ENCODE measurements at regions not wholly inside any gene's neighbourhood (a gene's known extent, or its start where the extent isn't known, plus 50 kb on each side); places are given as distances from the start of the nearest gene placed in this dataset.
"Not testable (repeated sequence)": the region's sequence is repeated elsewhere in the genome, so short reads cannot be mapped to it uniquely, and the experiment has no call there.

- H3K9me3 ChIP-seq (ENCODE audit: control insufficient read depth in 2 of 2, low read length in 2 of 2), result no peaks in the 10 kb centered on the region
- no peak overlapping the region for H3K9ac ChIP-seq (ENCODE audit: low read depth in 1 of 2, low read length in 2 of 2)
- H3K36me3 ChIP-seq (ENCODE audit: control insufficient read depth in 2 of 2, insufficient read depth in 2 of 2, low read length in 2 of 2), result no peaks in the 10 kb centered on the region
- no peak overlapping the region for H3K27ac ChIP-seq (ENCODE audit: low read depth in 2 of 2, low read length in 2 of 2)
- no peaks in the 10 kb centered on the region for H3K27me3 ChIP-seq (ENCODE audit: control insufficient read depth in 2 of 2, insufficient read depth in 2 of 2, low read length in 2 of 2)
- no peak overlapping the region for H3K4me3 ChIP-seq (ENCODE audit: low read length in 2 of 2)
- H3K4me1 ChIP-seq (ENCODE audit: control insufficient read depth in 2 of 2, insufficient read depth in 2 of 2, low read length in 2 of 2), result no peaks in the 10 kb centered on the region
Observed at GRCh38 chr5:91491229-91491628, 108.1 kb upstream of the ARRDC3 start.

- no peak overlapping the region for H3K27ac ChIP-seq (ENCODE audit: low read depth in 2 of 2, low read length in 2 of 2)
- no peaks in the 10 kb centered on the region for H3K9me3 ChIP-seq (ENCODE audit: control insufficient read depth in 2 of 2, low read length in 2 of 2)
- no peaks in the 10 kb centered on the region for H3K4me1 ChIP-seq (ENCODE audit: control insufficient read depth in 2 of 2, insufficient read depth in 2 of 2, low read length in 2 of 2)
- H3K27me3 ChIP-seq (ENCODE audit: control insufficient read depth in 2 of 2, insufficient read depth in 2 of 2, low read length in 2 of 2), result no peaks in the 10 kb centered on the region
- no peaks in the 10 kb centered on the region for H3K36me3 ChIP-seq (ENCODE audit: control insufficient read depth in 2 of 2, insufficient read depth in 2 of 2, low read length in 2 of 2)
- H3K4me3 ChIP-seq (ENCODE audit: low read length in 2 of 2), result no peak overlapping the region
- H3K9ac ChIP-seq (ENCODE audit: low read depth in 1 of 2, low read length in 2 of 2), result no peak overlapping the region
Observed at GRCh38 chr5:91490316-91490715, 107.2 kb upstream of the ARRDC3 start.

- H3K4me3 ChIP-seq (ENCODE audit: low read length in 2 of 2), result no peak overlapping the region
- H3K27me3 ChIP-seq (ENCODE audit: control insufficient read depth in 2 of 2, insufficient read depth in 2 of 2, low read length in 2 of 2), result no peaks in the 10 kb centered on the region
- H3K4me1 ChIP-seq (ENCODE audit: control insufficient read depth in 2 of 2, insufficient read depth in 2 of 2, low read length in 2 of 2), result no peaks in the 10 kb centered on the region
- no peak overlapping the region for H3K27ac ChIP-seq (ENCODE audit: low read depth in 2 of 2, low read length in 2 of 2)
- no peak overlapping the region for H3K9ac ChIP-seq (ENCODE audit: low read depth in 1 of 2, low read length in 2 of 2)
- no peaks in the 10 kb centered on the region for H3K9me3 ChIP-seq (ENCODE audit: control insufficient read depth in 2 of 2, low read length in 2 of 2)
- no peaks in the 10 kb centered on the region for H3K36me3 ChIP-seq (ENCODE audit: control insufficient read depth in 2 of 2, insufficient read depth in 2 of 2, low read length in 2 of 2)
Observed at GRCh38 chr5:91487420-91487819, 104.3 kb upstream of the ARRDC3 start.

- Histone ChIP-seq H3K9me3 (ENCODE audit: control insufficient read depth in 2 of 2, low read length in 2 of 2) (no peaks in the 10 kb centered on the region), H3K27me3 (ENCODE audit: control insufficient read depth in 2 of 2, insufficient read depth in 2 of 2, low read length in 2 of 2) (no peaks in the 10 kb centered on the region), H3K4me1 (ENCODE audit: control insufficient read depth in 2 of 2, insufficient read depth in 2 of 2, low read length in 2 of 2) (no peaks in the 10 kb centered on the region), H3K36me3 (ENCODE audit: control insufficient read depth in 2 of 2, insufficient read depth in 2 of 2, low read length in 2 of 2) (no peaks in the 10 kb centered on the region), H3K9ac (ENCODE audit: low read depth in 1 of 2, low read length in 2 of 2) (no peak overlapping the region), H3K4me3 (ENCODE audit: low read length in 2 of 2) (no peak overlapping the region), H3K27ac (ENCODE audit: low read depth in 2 of 2, low read length in 2 of 2) (no peak overlapping the region)
Observed at GRCh38 chr5:91486638-91487037, 103.5 kb upstream of the ARRDC3 start.

GRCh38 chr5:91484662-91485061 is 101.5 kb upstream of the ARRDC3 start:
- Histone ChIP-seq H3K4me1 (ENCODE audit: control insufficient read depth in 2 of 2, insufficient read depth in 2 of 2, low read length in 2 of 2) (no peaks in the 10 kb centered on the region), H3K27me3 (ENCODE audit: control insufficient read depth in 2 of 2, insufficient read depth in 2 of 2, low read length in 2 of 2) (no peaks in the 10 kb centered on the region), H3K4me3 (ENCODE audit: low read length in 2 of 2) (no peak overlapping the region), H3K9ac (ENCODE audit: low read depth in 1 of 2, low read length in 2 of 2) (no peak overlapping the region), H3K27ac (ENCODE audit: low read depth in 2 of 2, low read length in 2 of 2) (no peak overlapping the region), H3K9me3 (ENCODE audit: control insufficient read depth in 2 of 2, low read length in 2 of 2) (no peaks in the 10 kb centered on the region), H3K36me3 (ENCODE audit: control insufficient read depth in 2 of 2, insufficient read depth in 2 of 2, low read length in 2 of 2) (no peaks in the 10 kb centered on the region)

- not testable (repeated sequence) for H3K27ac ChIP-seq (ENCODE audit: low read depth in 2 of 2, low read length in 2 of 2); H3K4me1 ChIP-seq (ENCODE audit: control insufficient read depth in 2 of 2, insufficient read depth in 2 of 2, low read length in 2 of 2); H3K4me3 ChIP-seq (ENCODE audit: low read length in 2 of 2); H3K27me3 ChIP-seq (ENCODE audit: control insufficient read depth in 2 of 2, insufficient read depth in 2 of 2, low read length in 2 of 2); H3K36me3 ChIP-seq (ENCODE audit: control insufficient read depth in 2 of 2, insufficient read depth in 2 of 2, low read length in 2 of 2); H3K9ac ChIP-seq (ENCODE audit: low read depth in 1 of 2, low read length in 2 of 2); H3K9me3 ChIP-seq (ENCODE audit: control insufficient read depth in 2 of 2, low read length in 2 of 2)
Observed at GRCh38 chr5:91479376-91479775, 96.3 kb upstream of the ARRDC3 start.

GRCh38 chr5:91478096-91478495 is 95.0 kb upstream of the ARRDC3 start:
- H3K27me3 ChIP-seq (ENCODE audit: control insufficient read depth in 2 of 2, insufficient read depth in 2 of 2, low read length in 2 of 2), result no peaks in the 10 kb centered on the region
- H3K36me3 ChIP-seq (ENCODE audit: control insufficient read depth in 2 of 2, insufficient read depth in 2 of 2, low read length in 2 of 2), result no peaks in the 10 kb centered on the region
- no peaks in the 10 kb centered on the region for H3K4me1 ChIP-seq (ENCODE audit: control insufficient read depth in 2 of 2, insufficient read depth in 2 of 2, low read length in 2 of 2)
- H3K9ac ChIP-seq (ENCODE audit: low read depth in 1 of 2, low read length in 2 of 2), result no peak overlapping the region
- no peak overlapping the region for H3K4me3 ChIP-seq (ENCODE audit: low read length in 2 of 2)
- no peak overlapping the region for H3K27ac ChIP-seq (ENCODE audit: low read depth in 2 of 2, low read length in 2 of 2)
- H3K9me3 ChIP-seq (ENCODE audit: control insufficient read depth in 2 of 2, low read length in 2 of 2), result no peaks in the 10 kb centered on the region

- H3K36me3 ChIP-seq (ENCODE audit: control insufficient read depth in 2 of 2, insufficient read depth in 2 of 2, low read length in 2 of 2), result no peaks in the 10 kb centered on the region
- H3K4me3 ChIP-seq (ENCODE audit: low read length in 2 of 2), result no peak overlapping the region
- no peaks in the 10 kb centered on the region for H3K9me3 ChIP-seq (ENCODE audit: control insufficient read depth in 2 of 2, low read length in 2 of 2)
- H3K4me1 ChIP-seq (ENCODE audit: control insufficient read depth in 2 of 2, insufficient read depth in 2 of 2, low read length in 2 of 2), result no peaks in the 10 kb centered on the region
- no peak overlapping the region for H3K9ac ChIP-seq (ENCODE audit: low read depth in 1 of 2, low read length in 2 of 2)
- H3K27me3 ChIP-seq (ENCODE audit: control insufficient read depth in 2 of 2, insufficient read depth in 2 of 2, low read length in 2 of 2), result no peaks in the 10 kb centered on the region
- H3K27ac ChIP-seq (ENCODE audit: low read depth in 2 of 2, low read length in 2 of 2), result no peak overlapping the region
Observed at GRCh38 chr5:91477408-91477807, 94.3 kb upstream of the ARRDC3 start.

- Histone ChIP-seq H3K9ac (ENCODE audit: low read depth in 1 of 2, low read length in 2 of 2) (no peak overlapping the region), H3K4me1 (ENCODE audit: control insufficient read depth in 2 of 2, insufficient read depth in 2 of 2, low read length in 2 of 2) (no peaks in the 10 kb centered on the region), H3K27ac (ENCODE audit: low read depth in 2 of 2, low read length in 2 of 2) (no peak overlapping the region), H3K4me3 (ENCODE audit: low read length in 2 of 2) (no peak overlapping the region), H3K9me3 (ENCODE audit: control insufficient read depth in 2 of 2, low read length in 2 of 2) (no peaks in the 10 kb centered on the region), H3K36me3 (ENCODE audit: control insufficient read depth in 2 of 2, insufficient read depth in 2 of 2, low read length in 2 of 2) (no peaks in the 10 kb centered on the region), H3K27me3 (ENCODE audit: control insufficient read depth in 2 of 2, insufficient read depth in 2 of 2, low read length in 2 of 2) (no peaks in the 10 kb centered on the region)
Observed at GRCh38 chr5:91474201-91474600, 91.1 kb upstream of the ARRDC3 start.

GRCh38 chr5:91472631-91473030 is 89.5 kb upstream of the ARRDC3 start:
- Histone ChIP-seq H3K27ac (ENCODE audit: low read depth in 2 of 2, low read length in 2 of 2) (no peak overlapping the region), H3K4me3 (ENCODE audit: low read length in 2 of 2) (no peak overlapping the region), H3K27me3 (ENCODE audit: control insufficient read depth in 2 of 2, insufficient read depth in 2 of 2, low read length in 2 of 2) (no peaks in the 10 kb centered on the region), H3K9me3 (ENCODE audit: control insufficient read depth in 2 of 2, low read length in 2 of 2) (no peaks in the 10 kb centered on the region), H3K36me3 (ENCODE audit: control insufficient read depth in 2 of 2, insufficient read depth in 2 of 2, low read length in 2 of 2) (no peaks in the 10 kb centered on the region), H3K9ac (ENCODE audit: low read depth in 1 of 2, low read length in 2 of 2) (no peak overlapping the region), H3K4me1 (ENCODE audit: control insufficient read depth in 2 of 2, insufficient read depth in 2 of 2, low read length in 2 of 2) (no peaks in the 10 kb centered on the region)

GRCh38 chr5:91469517-91470165 is 86.5 kb upstream of the ARRDC3 start:
- H3K9me3 ChIP-seq (ENCODE audit: control insufficient read depth in 2 of 2, low read length in 2 of 2), result no peaks in the 10 kb centered on the region
- H3K36me3 ChIP-seq (ENCODE audit: control insufficient read depth in 2 of 2, insufficient read depth in 2 of 2, low read length in 2 of 2), result no peaks in the 10 kb centered on the region
- no peak overlapping the region for H3K9ac ChIP-seq (ENCODE audit: low read depth in 1 of 2, low read length in 2 of 2)
- H3K27me3 ChIP-seq (ENCODE audit: control insufficient read depth in 2 of 2, insufficient read depth in 2 of 2, low read length in 2 of 2), result no peaks in the 10 kb centered on the region
- no peak overlapping the region for H3K27ac ChIP-seq (ENCODE audit: low read depth in 2 of 2, low read length in 2 of 2)
- H3K4me1 ChIP-seq (ENCODE audit: control insufficient read depth in 2 of 2, insufficient read depth in 2 of 2, low read length in 2 of 2), result no peaks in the 10 kb centered on the region
- H3K4me3 ChIP-seq (ENCODE audit: low read length in 2 of 2), result no peak overlapping the region

All from mucosa of rectum (tissue), 2 donors.